Ramos (cell line): ENCODE measurements at regions not wholly inside any gene's neighbourhood (a gene's known extent, or its start where the extent isn't known, plus 50 kb on each side); places are given as distances from the start of the nearest gene placed in this dataset.
"Not testable (repeated sequence)": the region's sequence is repeated elsewhere in the genome, so short reads cannot be mapped to it uniquely, and the experiment has no call there.

Experiments
- in situ Hi-C: fragments of 300-500 bp; cut with MboI; formaldehyde crosslinking; loops from one replicate; pipeline ENCODE4 v1.14.3; 2022; ENCODE audit warnings: low sequenced_read_pairs; ENCODE audit not compliant: unreplicated experiment

- in situ Hi-C loops: no loop called here
These were observed 709.0 kb upstream of the FAM98A start for GRCh38 chr2:34308140-34308539.

GRCh38 chr2:34307636-34308035, 708.5 kb upstream of the FAM98A start:
- in situ Hi-C loops: no loop called here

GRCh38 chr2:34306745-34307144, 707.6 kb upstream of the FAM98A start:
- in situ Hi-C loops: no loop called here

- in situ Hi-C loops: no loop called here
These were observed 706.5 kb upstream of the FAM98A start for GRCh38 chr2:34305587-34305986.

GRCh38 chr2:34294961-34295360, 695.9 kb upstream of the FAM98A start:
- in situ Hi-C loops: no loop called here

- in situ Hi-C loops: no loop called here
These were observed 692.0 kb upstream of the FAM98A start for GRCh38 chr2:34291076-34291475.

- in situ Hi-C loops: no loop called here
These were observed 688.9 kb upstream of the FAM98A start for GRCh38 chr2:34288016-34288415.

- in situ Hi-C loops: no loop called here
These were observed 681.5 kb upstream of the FAM98A start for GRCh38 chr2:34280606-34281005.

GRCh38 chr2:34266908-34267697, 668.0 kb upstream of the FAM98A start:
- in situ Hi-C loops: no loop called here

GRCh38 chr2:34261701-34262100, 662.6 kb upstream of the FAM98A start:
- in situ Hi-C loops: no loop called here

GRCh38 chr2:34254272-34254878, 655.3 kb upstream of the FAM98A start:
- in situ Hi-C loops: no loop called here

- in situ Hi-C loops: no loop called here
These were observed 653.0 kb upstream of the FAM98A start for GRCh38 chr2:34252111-34252510.

GRCh38 chr2:34251578-34251977, 652.5 kb upstream of the FAM98A start:
- in situ Hi-C loops: no loop called here

- in situ Hi-C loops: no loop called here
These were observed 645.1 kb upstream of the FAM98A start for GRCh38 chr2:34244195-34244594.

GRCh38 chr2:34242763-34243123, 643.6 kb upstream of the FAM98A start:
- in situ Hi-C loops: no loop called here

- in situ Hi-C loops: no loop called here
These were observed 643.0 kb upstream of the FAM98A start for GRCh38 chr2:34241905-34242762.

GRCh38 chr2:34239511-34239910, 640.4 kb upstream of the FAM98A start:
- in situ Hi-C loops: no loop called here

GRCh38 chr2:34234823-34235222, 635.7 kb upstream of the FAM98A start:
- in situ Hi-C loops: no loop called here

GRCh38 chr2:34229998-34230397, 630.9 kb upstream of the FAM98A start:
- in situ Hi-C loops: no loop called here

GRCh38 chr2:34215174-34215573, 616.1 kb upstream of the FAM98A start:
- in situ Hi-C loops: no loop called here

- in situ Hi-C loops: not testable (repeated sequence)
These were observed 611.3 kb upstream of the FAM98A start for GRCh38 chr2:34210382-34210781.
